ENCODE measurements at regions not wholly inside any gene's neighbourhood (a gene's known extent, or its start where the extent isn't known, plus 50 kb on each side); places are given as distances from the start of the nearest gene placed in this dataset.

DNA sequence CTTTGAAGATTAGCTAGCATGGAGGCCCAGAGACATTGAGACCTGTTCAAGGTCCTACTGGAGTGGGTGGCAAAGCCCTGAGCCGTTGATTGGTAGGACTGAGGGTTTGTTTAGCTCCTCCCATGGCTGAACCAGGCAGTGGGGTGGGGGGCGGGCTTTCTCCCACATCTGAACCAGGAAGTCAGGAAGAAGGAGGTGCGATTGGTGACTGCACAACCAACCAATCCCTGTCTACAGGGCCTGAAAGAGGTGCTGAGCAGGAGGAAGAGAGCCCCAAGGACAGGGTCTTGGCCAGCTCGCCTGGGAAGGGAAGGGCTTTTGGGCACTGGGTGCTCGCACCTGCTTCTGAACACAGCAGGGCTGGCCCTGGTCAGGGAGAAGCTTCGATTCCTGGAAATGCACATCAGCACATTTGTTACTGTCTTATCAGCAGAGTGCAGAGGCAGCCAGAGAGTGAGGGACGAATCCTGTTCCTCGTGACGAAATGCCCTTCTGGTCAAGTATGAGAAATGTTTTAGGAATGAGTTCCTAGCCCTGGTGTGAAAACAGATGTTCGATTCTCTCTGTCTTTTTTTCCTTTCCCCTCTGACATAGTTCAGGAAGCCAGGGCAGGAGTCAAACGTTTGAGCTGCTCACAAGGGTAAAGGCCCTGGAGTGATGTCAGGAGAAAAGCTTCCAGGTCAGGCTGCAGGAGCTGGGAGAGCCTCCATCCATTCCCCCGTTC is 294.8 kb upstream of the KLF4 start:
- no peaks in the 10 kb centered on the region for H3K36me3 ChIP-seq (ENCODE audit: insufficient read depth in 1 of 2, low read depth in 1 of 2)
- TF ChIP-seq, protein P1, sequence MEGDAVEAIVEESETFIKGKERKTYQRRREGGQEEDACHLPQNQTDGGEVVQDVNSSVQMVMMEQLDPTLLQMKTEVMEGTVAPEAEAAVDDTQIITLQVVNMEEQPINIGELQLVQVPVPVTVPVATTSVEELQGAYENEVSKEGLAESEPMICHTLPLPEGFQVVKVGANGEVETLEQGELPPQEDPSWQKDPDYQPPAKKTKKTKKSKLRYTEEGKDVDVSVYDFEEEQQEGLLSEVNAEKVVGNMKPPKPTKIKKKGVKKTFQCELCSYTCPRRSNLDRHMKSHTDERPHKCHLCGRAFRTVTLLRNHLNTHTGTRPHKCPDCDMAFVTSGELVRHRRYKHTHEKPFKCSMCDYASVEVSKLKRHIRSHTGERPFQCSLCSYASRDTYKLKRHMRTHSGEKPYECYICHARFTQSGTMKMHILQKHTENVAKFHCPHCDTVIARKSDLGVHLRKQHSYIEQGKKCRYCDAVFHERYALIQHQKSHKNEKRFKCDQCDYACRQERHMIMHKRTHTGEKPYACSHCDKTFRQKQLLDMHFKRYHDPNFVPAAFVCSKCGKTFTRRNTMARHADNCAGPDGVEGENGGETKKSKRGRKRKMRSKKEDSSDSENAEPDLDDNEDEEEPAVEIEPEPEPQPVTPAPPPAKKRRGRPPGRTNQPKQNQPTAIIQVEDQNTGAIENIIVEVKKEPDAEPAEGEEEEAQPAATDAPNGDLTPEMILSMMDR (IDR thresholded peaks at IDR 0.05): no peak
- H3K27ac ChIP-seq: peak overlapping the region; percentile 10
- H3K9me3 ChIP-seq: no peaks in the 10 kb centered on the region
- intact Hi-C loops (cut with DNase I): no loop called here
- peak; percentile 45 to 56 for DNase-seq
- H3K27me3 ChIP-seq (ENCODE audit: insufficient read depth in 3 of 3, low read length in 2 of 3): no peaks in the 10 kb centered on the region
- H3K4me3 ChIP-seq: no peak overlapping the region
- peaks cover 7% of the 10 kb centered on the region for H3K4me1 ChIP-seq
- ATAC-seq: peak; percentile 54 to 87 (median 74)
- 17 to 28% (median 23%) methylated on average over 12 of the region's 12 CpGs for WGBS, 3 donors

DNA sequence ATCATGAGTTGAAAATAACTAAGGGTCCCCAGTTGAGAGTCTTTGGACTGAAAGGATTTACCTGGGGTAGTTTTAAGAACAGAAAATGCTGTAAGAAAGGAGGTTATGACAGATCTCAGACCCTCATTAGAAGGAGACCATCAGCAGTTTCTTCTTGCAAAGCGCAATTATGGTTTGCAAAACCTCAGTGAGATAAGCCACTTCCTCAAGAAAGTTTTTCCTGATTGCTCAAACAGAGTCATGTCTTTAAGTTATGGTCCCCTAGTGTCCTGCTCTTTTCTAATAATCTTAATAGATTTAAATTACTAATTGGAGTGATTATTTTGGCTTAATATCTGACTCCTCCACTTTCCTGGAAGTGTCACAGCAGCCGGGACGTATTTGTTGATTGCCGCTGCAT is 293.2 kb upstream of the KLF4 start:
- Histone ChIP-seq H3K4me1 (peaks cover 7% of the 10 kb centered on the region), H3K27me3 (ENCODE audit: insufficient read depth in 3 of 3, low read length in 2 of 3) (no peaks in the 10 kb centered on the region), H3K4me3 (no peak overlapping the region), H3K9me3 (no peaks in the 10 kb centered on the region), H3K27ac (no peak overlapping the region), H3K36me3 (ENCODE audit: insufficient read depth in 1 of 2, low read depth in 1 of 2) (no peaks in the 10 kb centered on the region)
- no peak for DNase-seq
- TF ChIP-seq, protein P1 (IDR thresholded peaks at IDR 0.05): no peak
- intact Hi-C loops (cut with DNase I): no loop called here
- 93 to 98% (median 97%) methylated on average over 4 of the region's 4 CpGs for WGBS, 3 donors
- ATAC-seq: no peak

DNA sequence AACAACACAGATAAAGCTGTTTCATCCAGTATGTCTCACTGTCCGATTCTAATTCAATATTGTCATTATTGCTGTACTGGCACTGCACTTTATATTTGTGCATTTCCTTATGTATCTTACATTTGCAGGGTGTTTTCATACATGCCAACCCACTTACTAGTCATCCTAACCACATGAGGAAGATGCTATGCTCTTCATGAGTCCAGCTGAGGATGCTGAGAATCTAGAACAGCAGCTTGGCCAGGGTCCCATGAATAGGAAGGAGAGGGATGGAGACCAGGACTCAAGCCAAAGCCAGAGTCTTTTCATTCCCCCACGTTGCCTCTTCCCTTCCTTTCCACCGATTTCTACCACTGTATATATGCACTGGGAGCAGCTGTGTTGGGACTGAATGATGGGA is 292.8 kb upstream of the KLF4 start:
- Histone ChIP-seq H3K4me1 (peaks cover 7% of the 10 kb centered on the region), H3K4me3 (no peak overlapping the region), H3K36me3 (ENCODE audit: insufficient read depth in 1 of 2, low read depth in 1 of 2) (no peaks in the 10 kb centered on the region), H3K27ac (no peak overlapping the region), H3K27me3 (ENCODE audit: insufficient read depth in 3 of 3, low read length in 2 of 3) (no peaks in the 10 kb centered on the region), H3K9me3 (no peaks in the 10 kb centered on the region)
- no peak for DNase-seq
- WGBS, 3 donors: 18 to 30% (median 20%) methylated on average over 3 of the region's 3 CpGs
- TF ChIP-seq, protein P1 (IDR thresholded peaks at IDR 0.05): no peak
- ATAC-seq: no peak
- intact Hi-C loops (cut with DNase I): no loop called here

DNA sequence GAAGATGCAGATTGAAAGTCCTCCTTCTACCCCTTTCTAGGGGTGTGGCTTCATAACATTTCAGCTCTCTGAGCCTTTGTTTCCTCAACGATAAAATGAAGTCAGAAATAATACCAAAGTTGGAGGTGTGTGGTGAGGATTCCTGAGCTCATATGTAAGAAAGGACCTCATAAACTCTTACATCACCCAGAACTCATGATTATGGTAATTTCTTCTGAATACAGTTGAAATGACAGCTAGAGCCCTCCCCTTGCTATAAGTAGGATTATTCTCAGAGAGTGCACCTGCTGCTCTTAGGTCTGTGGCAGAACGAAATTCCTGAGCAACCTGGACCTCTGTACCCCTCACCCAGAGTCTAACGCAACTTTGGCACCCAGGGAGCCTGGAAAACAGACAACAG is 291.4 kb upstream of the KLF4 start:
- 43 to 67% (median 54%) methylated on average over 3 of the region's 3 CpGs for WGBS, 3 donors
- ATAC-seq (no peak), DNase-seq (no peak)
- Histone ChIP-seq H3K9me3 (no peaks in the 10 kb centered on the region), H3K4me3 (no peak overlapping the region), H3K27me3 (ENCODE audit: insufficient read depth in 3 of 3, low read length in 2 of 3) (no peaks in the 10 kb centered on the region), H3K4me1 (peaks cover 7% of the 10 kb centered on the region), H3K36me3 (ENCODE audit: insufficient read depth in 1 of 2, low read depth in 1 of 2) (no peaks in the 10 kb centered on the region), H3K27ac (no peak overlapping the region)
- TF ChIP-seq, protein P1 (IDR thresholded peaks at IDR 0.05): no peak
- intact Hi-C loops (cut with DNase I): no loop called here

DNA sequence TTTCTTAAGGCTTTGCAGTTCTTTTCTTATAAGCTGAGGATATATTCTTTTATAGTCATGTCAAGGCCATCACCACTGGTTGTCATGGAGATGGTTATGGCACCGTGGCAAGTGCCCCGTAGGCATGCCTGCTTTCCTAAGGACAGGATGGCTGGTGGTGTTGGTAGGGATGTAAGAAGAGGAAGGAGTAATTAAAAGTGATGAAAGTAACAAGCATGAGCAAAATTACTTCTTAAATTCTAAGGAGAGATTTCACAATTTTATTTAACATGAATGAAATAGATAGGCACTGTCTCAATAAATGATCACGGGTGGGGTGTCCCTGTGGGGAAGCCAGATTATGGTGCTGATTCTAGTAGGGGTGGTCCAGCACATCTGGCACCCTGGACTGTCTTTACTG is 290.2 kb upstream of the KLF4 start:
- Histone ChIP-seq H3K9me3 (no peaks in the 10 kb centered on the region), H3K4me3 (no peak overlapping the region), H3K27me3 (ENCODE audit: insufficient read depth in 3 of 3, low read length in 2 of 3) (no peaks in the 10 kb centered on the region), H3K36me3 (ENCODE audit: insufficient read depth in 1 of 2, low read depth in 1 of 2) (no peaks in the 10 kb centered on the region), H3K4me1 (peaks cover 5% of the 10 kb centered on the region), H3K27ac (no peak overlapping the region)
- no peak for ATAC-seq
- DNase-seq: no peak
- intact Hi-C loops (cut with DNase I): no loop called here
- 83 to 91% (median 85%) methylated on average over 3 of the region's 3 CpGs for WGBS, 3 donors
- TF ChIP-seq, protein P1 (IDR thresholded peaks at IDR 0.05): no peak
